ENCODE measurements at regions not wholly inside any gene's neighbourhood (a gene's known extent, or its start where the extent isn't known, plus 50 kb on each side); places are given as distances from the start of the nearest gene placed in this dataset.
"Not testable (repeated sequence)": the region's sequence is repeated elsewhere in the genome, so short reads cannot be mapped to it uniquely, and the experiment has no call there.

DNA sequence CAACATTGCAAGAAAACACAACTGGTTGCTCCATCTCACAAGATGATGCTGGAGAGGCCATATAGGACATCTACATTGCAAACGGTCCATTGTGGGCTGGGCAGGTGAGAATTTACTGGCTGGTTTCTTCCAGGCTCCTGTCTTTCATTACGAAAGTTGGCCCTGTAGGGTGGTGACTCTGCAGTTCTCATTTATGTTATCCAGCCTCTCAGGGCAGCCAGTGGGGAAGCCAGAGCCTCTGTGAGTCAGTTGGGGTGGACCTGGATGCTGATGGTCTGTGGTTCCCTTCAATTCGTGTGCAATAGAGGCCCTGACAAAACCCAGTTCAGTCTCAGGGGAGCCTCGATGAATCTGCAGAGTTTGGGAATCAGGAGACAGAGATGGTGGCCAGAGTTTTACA, 341.0 kb upstream of the CCL2 start:
- no peak for DNase-seq

DNA sequence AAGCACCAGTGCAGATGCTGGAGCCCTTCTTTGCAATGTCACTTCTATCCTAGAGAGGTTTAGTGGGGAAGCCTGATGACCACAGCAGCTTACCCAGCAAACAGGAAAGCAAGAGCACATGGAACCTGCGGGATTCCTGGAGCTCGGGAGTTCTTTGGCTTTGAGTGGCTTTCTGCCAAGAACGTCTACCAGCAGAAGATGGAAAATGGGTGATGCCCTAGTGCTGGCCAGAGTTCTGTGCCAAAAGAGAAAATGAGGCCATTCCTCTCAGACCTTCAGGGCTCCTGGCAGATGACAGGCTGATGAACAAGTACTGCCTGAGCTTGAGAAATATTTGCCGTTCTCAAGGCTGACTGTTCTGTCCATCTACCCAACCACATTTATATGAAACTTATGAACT, 332.1 kb upstream of the CCL2 start:
- no peak for DNase-seq

DNA sequence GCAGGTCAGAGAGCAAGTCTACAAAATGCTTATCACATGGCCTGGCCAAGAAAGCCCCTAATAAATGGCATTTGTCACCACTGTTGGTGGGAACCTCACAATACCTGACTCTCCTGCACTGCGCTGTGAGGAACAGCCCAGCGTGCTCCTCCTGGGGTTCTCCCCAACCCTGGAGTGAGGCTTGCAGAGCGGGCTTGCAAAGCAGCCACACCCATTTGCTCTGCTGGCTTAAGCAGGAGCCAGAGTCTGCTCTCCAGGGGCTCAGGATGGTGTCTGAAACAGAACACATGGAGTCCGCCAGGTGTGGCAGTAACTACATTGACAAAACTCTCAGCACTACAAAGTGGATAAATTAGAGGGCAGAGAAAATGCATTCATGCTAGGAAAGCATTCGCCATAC, 331.0 kb upstream of the CCL2 start:
- no peak for DNase-seq

- DNase-seq, result no peak
Observed at GRCh38 chr17:33925649-33926048, 329.4 kb upstream of the CCL2 start.

DNA sequence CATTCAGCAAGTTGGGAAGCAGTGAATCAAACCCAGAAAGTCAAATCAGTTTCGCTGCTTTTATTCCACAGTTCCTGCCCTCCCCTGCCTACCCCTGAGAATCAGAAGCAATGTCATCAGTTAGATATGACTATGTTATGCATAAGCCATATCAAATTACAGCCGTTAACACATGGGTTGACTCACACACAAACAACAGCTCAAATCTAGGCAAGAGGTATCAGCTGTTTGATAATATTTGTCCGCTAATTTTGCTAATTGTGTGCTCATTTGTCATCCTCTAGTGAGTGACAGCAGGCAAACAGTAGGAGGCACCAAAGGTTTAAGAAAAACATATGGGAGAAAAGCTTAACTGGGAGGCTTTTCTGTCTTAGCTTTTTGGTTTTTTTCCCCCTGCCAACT, 327.4 kb upstream of the CCL2 start:
- no peak for DNase-seq

DNA sequence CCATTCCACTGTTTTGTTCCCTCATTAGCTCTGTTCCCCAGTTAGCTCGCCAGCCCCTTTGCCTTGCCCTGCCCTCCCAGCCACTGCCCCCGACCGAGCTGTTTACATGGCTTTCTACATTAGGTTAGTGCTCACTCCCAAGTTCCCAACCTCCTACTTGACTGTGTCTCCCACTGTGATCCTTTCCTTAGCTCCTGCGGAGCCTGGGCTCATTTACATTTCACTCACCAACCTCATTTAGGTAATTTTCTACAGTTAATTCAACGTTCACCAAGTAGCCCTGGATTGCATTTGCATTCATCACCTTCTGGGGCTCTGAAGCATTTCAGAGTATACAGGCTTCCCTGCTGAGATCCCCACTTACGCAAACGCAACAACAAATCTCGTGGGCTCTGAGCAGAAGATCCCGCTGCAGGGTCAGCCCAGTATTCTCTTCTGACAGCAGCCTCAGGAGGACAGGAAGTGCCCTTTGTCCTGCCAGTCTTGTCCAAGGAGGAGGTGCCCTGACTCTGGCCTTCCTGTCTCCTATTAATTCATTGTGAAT, 325.8 kb upstream of the CCL2 start:
- no peak for DNase-seq

GRCh38 chr17:33931148-33931814, 323.8 kb upstream of the CCL2 start:
- DNase-seq, result not testable (repeated sequence)

- no peak for DNase-seq
Observed at GRCh38 chr17:33932996-33933395, 322.1 kb upstream of the CCL2 start.

DNA sequence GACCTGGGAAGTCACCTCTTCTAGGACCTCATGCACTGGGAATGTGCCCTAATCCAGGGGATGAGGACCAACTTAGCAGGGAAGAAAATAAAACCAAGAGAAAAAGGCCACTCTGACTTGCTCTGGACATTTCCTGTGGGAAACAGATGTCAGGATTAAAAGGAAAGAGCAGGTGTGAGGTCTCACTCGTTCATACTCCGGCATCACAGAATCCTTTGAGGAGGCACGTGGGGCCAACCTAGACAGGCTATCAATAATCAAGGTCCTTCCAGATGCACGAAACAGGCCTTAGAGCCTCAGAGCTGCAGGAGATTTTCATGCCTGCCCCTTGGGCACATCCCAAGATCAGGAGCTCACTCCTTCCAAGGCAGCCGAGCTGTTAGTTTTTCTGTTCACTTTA, 321.5 kb upstream of the CCL2 start:
- DNase-seq, result no peak

DNA sequence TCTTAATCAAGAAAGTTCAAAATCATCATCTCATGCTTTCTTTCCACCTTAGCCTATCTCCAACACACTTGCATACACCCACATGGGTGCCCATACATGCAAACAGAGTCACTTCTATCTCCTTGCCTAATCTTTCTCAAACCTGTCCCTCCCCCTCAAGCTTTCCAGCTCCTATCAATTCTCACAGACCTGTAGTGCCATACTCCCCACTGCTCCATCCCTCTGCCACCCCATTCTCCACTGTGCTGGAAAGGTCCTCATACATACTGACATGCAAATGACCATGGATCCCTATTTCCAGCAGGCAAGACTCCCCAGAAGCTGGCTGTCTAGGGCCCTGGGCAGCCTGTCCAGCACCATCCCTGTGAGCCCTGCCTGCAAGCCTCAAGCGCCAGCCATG, 320.4 kb upstream of the CCL2 start:
- DNase-seq, result no peak

- no peak for DNase-seq
Observed at GRCh38 chr17:33935822-33936221, 319.3 kb upstream of the CCL2 start.

GRCh38 chr17:33936764-33937163, 318.3 kb upstream of the CCL2 start:
- no peak for DNase-seq

DNA sequence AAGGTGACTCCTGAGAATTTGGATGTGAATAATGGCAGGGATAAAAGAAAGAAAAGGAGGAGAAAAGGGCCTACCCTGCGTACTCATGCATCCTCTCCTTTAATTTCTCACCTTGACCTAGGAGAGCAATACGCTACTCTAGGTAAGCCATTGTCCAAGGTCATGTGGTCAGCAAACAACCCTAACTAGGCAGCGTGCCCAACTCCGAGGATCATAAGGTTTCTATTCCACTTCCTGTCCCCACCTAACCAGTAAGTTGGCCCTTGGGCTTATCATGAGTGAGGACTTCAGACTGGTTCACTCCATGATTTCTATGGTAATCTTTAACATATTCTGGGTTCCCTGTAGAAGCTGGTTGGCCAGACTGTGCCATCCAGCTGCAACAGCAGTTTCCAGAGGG, 315.1 kb upstream of the CCL2 start:
- DNase-seq, result no peak

DNA sequence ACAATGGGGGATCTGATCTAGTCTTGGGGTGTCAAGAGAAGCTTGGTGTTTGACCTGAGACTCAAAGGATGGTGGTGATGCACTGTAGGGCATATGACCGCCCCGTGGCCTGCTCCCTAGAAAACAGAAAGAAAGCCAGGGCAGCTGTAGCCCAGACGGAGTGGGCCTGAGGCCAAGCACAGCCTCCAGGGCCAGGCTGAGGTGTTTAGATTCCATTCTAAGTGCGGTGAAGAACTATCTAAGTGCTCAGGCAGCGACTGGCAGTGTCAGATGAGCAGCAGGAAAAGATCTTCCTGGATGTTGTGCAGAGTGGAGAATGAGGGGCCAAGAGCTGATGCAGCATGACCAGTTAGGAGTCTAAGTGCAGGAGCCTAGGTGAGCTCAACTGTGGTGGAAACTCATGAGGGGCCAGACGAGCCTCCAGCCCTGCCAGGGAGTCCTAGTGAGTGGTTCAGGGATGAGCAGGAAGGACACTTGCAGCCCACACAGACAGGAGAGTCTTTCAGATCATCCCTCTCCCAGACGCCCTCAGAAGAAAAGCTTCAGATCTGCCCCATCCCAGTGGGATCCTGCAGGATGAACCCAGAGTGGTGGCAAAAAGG, 314.2 kb upstream of the CCL2 start:
- no peak for DNase-seq

DNA sequence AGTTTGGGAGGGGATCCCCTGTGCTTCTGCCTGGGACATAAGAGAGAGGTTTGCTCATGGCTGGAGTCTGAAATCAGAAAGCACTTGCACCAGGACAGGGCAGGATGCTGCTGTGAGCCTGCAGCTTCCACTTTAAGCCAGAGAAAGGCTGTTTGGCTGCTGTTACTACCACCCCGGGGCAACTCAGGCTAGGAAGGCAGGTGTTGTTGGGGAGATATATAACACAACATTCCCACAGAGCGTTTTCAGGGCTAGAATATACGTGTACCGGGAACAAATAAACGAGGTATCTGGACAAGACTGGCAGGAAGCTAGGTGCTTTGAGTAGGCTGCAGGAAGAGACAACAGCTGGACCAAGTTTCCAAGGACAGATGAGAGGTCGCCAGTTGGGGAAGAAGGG, 313.3 kb upstream of the CCL2 start:
- no peak for DNase-seq

- DNase-seq, result no peak
Observed at GRCh38 chr17:33942414-33942813, 312.7 kb upstream of the CCL2 start.

DNA sequence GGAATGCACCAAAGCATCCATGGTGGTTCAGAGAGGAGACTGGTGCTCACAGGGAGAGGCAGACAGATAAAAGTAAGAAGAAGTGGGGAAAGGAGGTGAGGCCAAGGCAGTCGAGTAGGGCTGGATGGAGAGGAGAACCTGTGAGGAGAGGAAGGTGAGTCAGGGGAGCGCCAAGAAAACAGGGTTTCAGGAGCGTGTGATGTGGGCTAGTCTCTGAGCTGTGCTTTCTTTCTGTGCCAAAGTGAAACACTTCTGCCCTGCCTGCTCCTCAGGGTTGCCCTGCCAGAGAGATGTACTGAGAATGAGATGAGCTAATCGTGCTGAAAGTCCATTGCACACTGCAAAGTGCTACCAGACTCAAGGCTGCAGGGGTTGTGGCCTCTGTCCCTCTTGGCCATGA, 310.7 kb upstream of the CCL2 start:
- DNase-seq, result no peak

DNA sequence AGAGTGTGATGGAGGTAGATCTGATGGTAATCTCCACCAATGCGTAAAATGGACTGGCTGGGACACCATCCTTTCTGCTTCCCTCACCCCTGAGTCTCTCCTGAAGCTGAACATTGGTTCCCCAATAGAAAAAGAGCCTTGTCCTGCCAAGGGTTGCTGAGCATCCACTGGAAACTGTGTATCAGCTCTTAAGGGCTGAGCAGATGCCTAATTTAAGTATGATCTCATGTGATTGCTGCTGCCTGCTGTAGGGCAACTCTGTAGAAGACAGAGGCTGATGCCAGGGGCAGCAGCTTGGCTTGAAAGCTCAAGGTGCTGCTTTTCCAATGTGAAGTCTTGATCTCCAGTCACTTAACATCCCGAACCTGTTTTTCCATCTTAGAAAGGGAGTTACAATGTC, 310.3 kb upstream of the CCL2 start:
- no peak for DNase-seq

- DNase-seq, result no peak
Observed at GRCh38 chr17:33945646-33946546, 309.2 kb upstream of the CCL2 start.

- DNase-seq, result no peak
Observed at GRCh38 chr17:33947762-33948161, 307.3 kb upstream of the CCL2 start.

GRCh38 chr17:33948309-33948708, 306.8 kb upstream of the CCL2 start:
- DNase-seq, result no peak

GRCh38 chr17:33949100-33949499, 306.0 kb upstream of the CCL2 start:
- no peak for DNase-seq

DNA sequence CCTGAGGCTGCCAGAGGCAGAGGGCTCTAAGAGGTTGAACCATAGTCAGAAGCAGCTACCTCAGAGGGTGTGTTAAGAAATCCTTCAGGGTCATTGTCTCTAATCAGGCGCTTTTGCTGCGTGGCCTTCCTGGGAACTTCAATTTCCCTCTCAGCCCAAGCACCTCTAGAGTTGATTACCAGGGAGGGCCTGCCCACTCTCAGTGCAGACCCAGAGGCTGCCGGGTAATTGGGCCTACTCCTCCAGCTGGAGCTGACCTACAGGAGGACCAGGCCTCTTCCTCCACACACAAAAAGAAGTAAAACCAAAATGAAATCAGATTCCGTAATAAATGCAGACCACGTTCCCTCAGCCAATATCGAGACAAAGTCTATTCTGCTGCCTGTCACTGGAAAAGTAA, 305.0 kb upstream of the CCL2 start:
- DNase-seq, result no peak

- no peak for DNase-seq
Observed at GRCh38 chr17:33952425-33952824, 302.7 kb upstream of the CCL2 start.
